ENCODE measurements at regions not wholly inside any gene's neighbourhood (a gene's known extent, or its start where the extent isn't known, plus 50 kb on each side); places are given as distances from the start of the nearest gene placed in this dataset.

DNA sequence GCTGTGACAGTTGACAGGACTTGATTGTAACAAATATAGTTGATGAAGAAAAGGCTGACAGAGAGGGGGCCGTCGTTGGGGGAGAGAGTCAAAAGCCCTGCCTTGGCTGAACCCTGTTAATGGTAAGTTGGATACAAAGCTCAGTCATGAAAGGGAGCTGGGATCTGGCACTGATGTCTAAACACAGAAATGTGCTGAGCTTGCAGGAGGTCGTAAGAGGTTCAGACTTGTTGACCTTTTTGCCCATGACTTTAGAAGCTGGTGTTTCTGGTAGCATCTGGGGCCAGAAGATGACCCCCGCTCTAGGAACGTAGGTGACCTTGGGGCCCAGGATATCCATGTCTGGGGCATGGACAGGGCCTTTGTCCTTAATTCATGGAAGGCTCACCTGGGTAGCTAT, 294.7 kb downstream of the TCF7L2 start:
- TF ChIP-seq JUND (IDR thresholded peaks at IDR 0.05) = no peak
- TF ChIP-seq, protein P1, sequence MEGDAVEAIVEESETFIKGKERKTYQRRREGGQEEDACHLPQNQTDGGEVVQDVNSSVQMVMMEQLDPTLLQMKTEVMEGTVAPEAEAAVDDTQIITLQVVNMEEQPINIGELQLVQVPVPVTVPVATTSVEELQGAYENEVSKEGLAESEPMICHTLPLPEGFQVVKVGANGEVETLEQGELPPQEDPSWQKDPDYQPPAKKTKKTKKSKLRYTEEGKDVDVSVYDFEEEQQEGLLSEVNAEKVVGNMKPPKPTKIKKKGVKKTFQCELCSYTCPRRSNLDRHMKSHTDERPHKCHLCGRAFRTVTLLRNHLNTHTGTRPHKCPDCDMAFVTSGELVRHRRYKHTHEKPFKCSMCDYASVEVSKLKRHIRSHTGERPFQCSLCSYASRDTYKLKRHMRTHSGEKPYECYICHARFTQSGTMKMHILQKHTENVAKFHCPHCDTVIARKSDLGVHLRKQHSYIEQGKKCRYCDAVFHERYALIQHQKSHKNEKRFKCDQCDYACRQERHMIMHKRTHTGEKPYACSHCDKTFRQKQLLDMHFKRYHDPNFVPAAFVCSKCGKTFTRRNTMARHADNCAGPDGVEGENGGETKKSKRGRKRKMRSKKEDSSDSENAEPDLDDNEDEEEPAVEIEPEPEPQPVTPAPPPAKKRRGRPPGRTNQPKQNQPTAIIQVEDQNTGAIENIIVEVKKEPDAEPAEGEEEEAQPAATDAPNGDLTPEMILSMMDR (IDR thresholded peaks at IDR 0.05 in 2 of 3, conservative IDR thresholded peaks at IDR 0.05 in 1 of 3; ENCODE audit: borderline replicate concordance in 1 of 3, insufficient read depth in 1 of 3, low read depth in 2 of 3, low read length in 2 of 3) = no peak
